ENCODE measurements at regions not wholly inside any gene's neighbourhood (a gene's known extent, or its start where the extent isn't known, plus 50 kb on each side); places are given as distances from the start of the nearest gene placed in this dataset.

DNA sequence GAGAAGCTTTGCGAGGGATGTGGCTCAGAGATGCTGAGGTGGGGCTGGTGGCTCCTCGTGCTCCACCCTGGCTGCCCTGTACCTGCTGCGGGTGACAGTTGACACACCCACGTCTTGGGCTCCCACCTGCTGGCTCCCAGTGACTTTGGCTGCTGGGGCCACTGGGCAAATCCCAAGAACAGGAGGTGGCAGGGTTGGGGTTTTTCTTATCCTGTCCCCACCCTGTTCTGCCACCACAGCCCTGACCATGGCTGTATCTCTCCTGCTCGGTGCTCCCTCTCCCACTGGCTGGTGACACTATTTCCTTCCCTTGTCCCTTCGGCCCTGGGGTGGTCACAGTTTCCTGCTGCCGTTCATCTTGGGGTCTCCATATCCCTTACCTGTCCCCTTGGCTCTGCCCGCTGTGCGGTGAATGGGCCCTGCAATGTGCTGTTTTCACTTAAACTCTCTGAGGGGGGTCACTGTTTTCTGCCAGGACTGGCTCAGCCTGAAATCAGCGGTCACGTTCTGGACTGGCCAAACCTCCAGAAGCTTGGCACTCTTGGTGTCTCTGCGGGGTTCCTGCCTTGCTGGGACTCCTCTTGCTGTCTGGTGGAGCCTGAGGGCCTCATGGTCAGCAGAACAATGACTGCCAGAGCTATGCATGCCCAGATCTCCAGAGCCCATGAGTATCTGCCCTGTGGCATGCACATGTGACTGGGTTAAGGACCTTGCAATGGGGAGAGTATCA, 144.2 kb downstream of the IRF8 start:
- no peak for DNase-seq

GRCh38 chr16:86044241-86044671, 145.3 kb downstream of the IRF8 start:
- DNase-seq, result peak; percentile 8

GRCh38 chr16:86044881-86045590, 146.1 kb downstream of the IRF8 start:
- DNase-seq, result peak; percentile 11 to 29

GRCh38 chr16:86045591-86045971, 146.6 kb downstream of the IRF8 start:
- no peak for DNase-seq

DNA sequence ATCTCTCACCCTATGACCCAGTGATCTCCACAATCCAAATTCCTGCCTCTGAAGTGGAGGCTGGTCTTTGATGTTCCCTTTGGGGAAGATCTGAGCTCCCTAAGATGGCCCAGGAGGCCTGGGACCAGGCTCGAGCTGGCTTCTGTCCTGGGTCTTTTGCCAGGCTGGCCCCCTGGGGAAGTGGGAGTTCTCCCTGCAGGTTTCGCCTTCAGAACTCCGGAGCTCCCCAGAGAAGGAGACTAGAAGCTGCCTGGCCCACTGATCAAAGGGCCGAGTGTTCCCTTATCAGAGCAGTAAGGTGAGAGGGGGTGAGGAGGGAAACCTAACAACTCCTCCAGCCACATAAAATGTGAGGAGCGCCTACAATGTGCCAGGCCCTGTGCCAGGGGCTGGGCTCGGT, 147.1 kb downstream of the IRF8 start:
- DNase-seq, result no peak

- no peak for DNase-seq
These were observed 147.8 kb downstream of the IRF8 start for GRCh38 chr16:86046667-86047270.

- no peak for DNase-seq
These were observed 149.3 kb downstream of the IRF8 start for GRCh38 chr16:86048221-86048620.

DNA sequence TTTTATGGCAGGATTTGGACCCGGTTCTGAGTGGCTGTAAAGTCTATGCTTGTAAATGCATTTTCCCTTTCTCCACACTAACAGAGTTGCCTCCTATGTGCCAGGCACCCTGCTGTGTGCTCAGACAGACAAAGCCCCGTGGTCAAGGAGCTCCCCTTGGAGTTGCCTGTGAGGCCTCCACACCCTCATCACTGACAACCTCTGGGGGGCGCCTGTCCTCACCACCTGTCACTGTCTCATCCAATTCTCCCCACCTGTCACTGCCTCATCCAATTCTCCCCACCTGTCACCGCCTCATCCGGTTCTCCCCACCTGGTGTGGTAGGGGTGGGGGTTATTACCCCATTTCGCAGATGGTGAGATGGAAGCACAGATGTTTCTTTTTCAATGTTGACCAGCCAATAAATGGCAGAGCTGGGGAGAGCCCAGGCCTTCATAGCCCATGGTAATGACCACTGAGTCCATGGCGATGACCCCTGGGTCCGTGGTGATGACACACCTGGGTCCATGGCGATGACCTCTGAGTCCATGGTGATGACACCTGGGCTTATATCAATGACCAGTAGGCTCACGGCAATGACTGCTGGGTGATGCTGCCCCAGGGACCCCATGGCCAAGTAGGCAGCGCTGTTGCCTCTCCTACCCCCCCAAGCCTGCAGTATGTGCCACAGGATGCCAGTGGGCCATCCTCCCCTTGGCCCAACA, 150.1 kb downstream of the IRF8 start:
- no peak for DNase-seq

GRCh38 chr16:86049641-86050040, 150.7 kb downstream of the IRF8 start:
- DNase-seq, result no peak

- no peak for DNase-seq
These were observed 151.1 kb downstream of the IRF8 start for GRCh38 chr16:86050111-86050510.

DNA sequence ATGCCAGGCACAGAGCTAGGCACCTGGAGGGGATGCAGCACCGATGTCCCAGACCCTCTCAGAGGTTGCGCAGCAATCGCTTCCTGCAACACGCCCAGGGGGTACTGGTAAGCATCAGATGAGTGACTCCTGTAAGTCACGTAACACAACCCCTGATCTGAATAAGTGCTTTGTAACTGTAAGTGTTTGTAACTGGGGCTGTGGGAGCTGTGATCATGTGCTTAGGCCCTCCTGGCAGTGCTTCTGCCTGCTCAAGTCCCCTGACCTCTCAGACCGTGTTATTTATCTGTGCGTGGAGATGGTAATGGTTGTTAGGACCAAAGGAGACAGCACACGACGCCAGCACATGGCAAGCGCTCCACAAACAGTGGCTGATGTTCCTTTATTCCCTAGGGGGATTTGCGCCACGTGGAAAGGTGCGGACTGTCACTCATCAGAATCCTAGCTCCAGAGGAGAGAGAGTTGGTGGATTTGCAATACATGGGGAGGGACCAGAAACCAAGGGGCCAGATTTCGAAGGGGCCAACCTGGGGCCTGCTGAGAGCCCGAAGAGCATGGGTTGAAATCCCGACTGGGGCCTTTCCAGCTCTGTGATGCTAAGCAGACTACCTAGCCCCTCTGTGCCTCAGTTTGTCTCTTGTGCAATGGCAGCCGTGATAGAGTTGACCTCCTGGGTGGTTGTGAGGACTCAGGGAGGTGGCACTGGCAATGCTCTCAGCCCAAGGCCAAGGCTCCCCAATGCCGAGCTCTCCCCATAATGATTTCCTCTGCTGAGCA, 151.8 kb downstream of the IRF8 start:
- no peak for DNase-seq

DNA sequence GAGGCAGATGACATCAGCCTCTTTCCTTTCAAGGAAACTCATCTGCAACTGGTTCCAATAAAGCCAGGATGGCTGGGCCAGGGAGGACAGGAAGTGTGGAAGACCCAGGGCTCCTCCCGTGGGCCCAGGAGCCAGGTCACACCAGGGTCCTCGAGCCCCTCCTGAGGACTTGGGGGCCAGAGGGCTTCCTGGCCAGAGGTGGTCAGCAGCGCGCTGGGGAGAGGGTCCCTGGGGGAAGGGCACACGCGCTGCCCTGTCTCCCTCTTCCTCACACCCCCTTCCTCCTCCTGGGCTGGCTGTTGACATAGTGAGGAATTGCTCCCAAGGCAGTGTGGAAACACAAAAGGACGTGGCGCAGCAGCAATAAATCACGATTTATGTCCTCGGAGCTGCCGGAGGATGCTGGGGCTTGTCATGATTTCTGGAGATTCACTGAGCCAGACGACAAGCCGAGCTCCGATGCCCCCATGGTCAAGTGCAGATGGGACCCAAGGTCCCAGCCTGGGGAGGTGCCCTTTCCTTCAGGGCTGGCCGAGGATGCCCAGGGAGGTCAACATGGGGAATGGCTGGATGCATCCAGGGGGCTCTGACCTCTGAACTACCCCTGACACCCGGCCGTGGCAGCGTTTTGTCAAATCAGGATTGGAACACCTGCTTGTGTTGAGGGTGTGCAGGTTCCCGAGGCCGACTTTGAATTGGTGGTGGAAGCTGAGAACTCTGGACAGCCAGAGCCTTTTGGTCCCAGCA, 152.6 kb downstream of the IRF8 start:
- DNase-seq, result no peak

GRCh38 chr16:86052115-86052670, 153.2 kb downstream of the IRF8 start:
- DNase-seq, result no peak

DNA sequence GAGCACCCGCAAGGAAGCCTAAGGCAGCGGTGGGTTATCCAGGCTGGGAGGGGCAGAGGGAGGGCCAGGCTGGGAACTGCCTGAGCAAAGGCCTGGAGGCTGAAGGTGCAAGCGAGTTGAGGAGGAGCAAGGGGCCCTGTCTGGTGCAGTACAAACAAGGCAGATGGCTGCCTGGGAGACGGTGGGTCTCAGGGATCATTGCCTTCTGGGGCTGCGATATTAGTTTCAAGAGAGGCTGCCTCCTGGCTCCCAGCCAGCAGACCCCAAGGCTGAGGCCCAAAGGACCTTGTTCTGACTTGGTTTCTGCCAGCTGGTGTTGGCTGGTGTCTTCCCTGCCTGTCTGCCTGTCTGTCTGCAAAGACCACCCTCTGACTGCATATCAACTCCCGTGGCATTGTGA, 154.0 kb downstream of the IRF8 start:
- no peak for DNase-seq

- no peak for DNase-seq
These were observed 160.6 kb downstream of the IRF8 start for GRCh38 chr16:86059253-86060171.

- no peak for DNase-seq
These were observed 161.7 kb downstream of the IRF8 start for GRCh38 chr16:86060381-86061317.

DNA sequence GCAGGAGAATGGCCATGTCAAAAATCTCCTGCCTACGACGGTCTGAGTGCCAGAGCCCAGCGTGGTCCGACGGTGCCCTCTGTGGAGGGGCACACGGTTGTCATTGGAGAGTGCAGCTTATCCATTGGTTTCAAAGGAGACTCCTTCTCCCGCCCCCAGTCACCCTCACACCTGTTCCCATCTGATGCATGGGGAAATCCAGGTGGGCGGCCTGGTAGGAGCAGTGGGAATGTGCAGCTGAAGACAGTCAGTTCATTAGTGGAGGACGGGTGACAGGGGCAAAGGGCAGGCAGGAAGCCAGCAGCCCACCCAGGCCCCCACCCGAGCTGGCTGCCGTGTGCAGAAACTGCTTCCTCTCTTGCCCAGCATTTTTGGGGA, 162.3 kb downstream of the IRF8 start:
- DNase-seq, result no peak

DNA sequence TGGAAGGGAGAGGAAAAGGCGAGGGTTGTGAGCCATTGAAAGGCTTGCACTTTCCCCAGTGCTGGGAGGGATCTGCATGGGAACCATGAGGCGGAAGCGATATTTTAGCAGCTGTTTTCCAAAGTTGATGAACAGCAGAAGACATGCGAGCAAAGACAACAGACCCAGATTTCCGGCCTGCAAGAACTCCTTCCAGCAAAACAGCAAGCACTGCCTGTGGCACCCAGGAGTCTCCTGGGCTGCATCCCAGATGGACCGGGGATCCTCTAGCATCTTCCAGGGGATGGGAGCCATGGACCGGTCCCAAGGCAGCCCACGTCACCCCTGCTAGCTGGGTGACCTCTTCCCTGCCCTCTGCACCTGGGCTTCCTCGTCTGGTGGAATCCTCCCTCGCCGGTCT, 162.8 kb downstream of the IRF8 start:
- no peak for DNase-seq

- DNase-seq, result no peak
These were observed 163.5 kb downstream of the IRF8 start for GRCh38 chr16:86062271-86062965.

Data from activated CD4-positive, alpha-beta T cell treated with anti-CD3 and anti-CD28 coated beads for 4 hours (primary cell).